ENCODE measurements at regions not wholly inside any gene's neighbourhood (a gene's known extent, or its start where the extent isn't known, plus 50 kb on each side); places are given as distances from the start of the nearest gene placed in this dataset.

- Histone ChIP-seq H2AFZ (no peak overlapping the region), H3K27ac (no peak overlapping the region), H3K27me3 (no peaks in the 10 kb centered on the region), H3K79me2 (no peaks in the 10 kb centered on the region), H3K36me3 (replicated peaks; ENCODE audit: insufficient read depth, low read depth) (no peaks in the 10 kb centered on the region), H3K4me2 (no peak overlapping the region), H3K9me3 (ENCODE audit: low read depth) (no peaks in the 10 kb centered on the region), H3K4me3 (no peak overlapping the region), H3K9me2 (replicated peaks; ENCODE audit: insufficient read depth) (no peaks in the 10 kb centered on the region), H4K20me1 (ENCODE audit: insufficient read depth, poor library complexity, severe bottlenecking) (no peaks in the 10 kb centered on the region), H3K4me1 (ENCODE audit: insufficient read depth) (peaks cover 14% of the 10 kb centered on the region)
- WGBS (ENCODE audit: low lambda C conversion rate, missing lambda C conversion rate) = 91% methylated on average over 9 of the region's 9 CpGs
- no peak for DNase-seq (ENCODE audit: low spot score)
- no peak for TF ChIP-seq CTCF (IDR thresholded peaks at IDR 0.05; ENCODE audit: poor library complexity)
- no peak for TF ChIP-seq EZH2phosphoT487 (IDR thresholded peaks at IDR 0.05; ENCODE audit: low read depth, severe bottlenecking, unreplicated experiment)
- TF ChIP-seq EZH2 (IDR thresholded peaks at IDR 0.05; ENCODE audit: borderline replicate concordance) = no peak
These were observed 100.1 kb upstream of the TPM1 start for GRCh38 chr15:62942428-62942827.

GRCh38 chr15:62945063-62945462 is 97.5 kb upstream of the TPM1 start:
- Histone ChIP-seq H3K27ac (no peak overlapping the region), H3K27me3 (no peaks in the 10 kb centered on the region), H3K9me2 (replicated peaks; ENCODE audit: insufficient read depth) (no peaks in the 10 kb centered on the region), H2AFZ (no peak overlapping the region), H3K4me1 (ENCODE audit: insufficient read depth) (peaks cover 14% of the 10 kb centered on the region), H3K9me3 (ENCODE audit: low read depth) (no peaks in the 10 kb centered on the region), H3K4me3 (no peak overlapping the region), H4K20me1 (ENCODE audit: insufficient read depth, poor library complexity, severe bottlenecking) (no peaks in the 10 kb centered on the region), H3K4me2 (no peak overlapping the region), H3K79me2 (no peaks in the 10 kb centered on the region), H3K36me3 (replicated peaks; ENCODE audit: insufficient read depth, low read depth) (no peaks in the 10 kb centered on the region)
- TF ChIP-seq EZH2phosphoT487 (IDR thresholded peaks at IDR 0.05; ENCODE audit: low read depth, severe bottlenecking, unreplicated experiment) (no peak), EZH2 (IDR thresholded peaks at IDR 0.05; ENCODE audit: borderline replicate concordance) (no peak), CTCF (IDR thresholded peaks at IDR 0.05; ENCODE audit: poor library complexity) (no peak)
- DNase-seq (ENCODE audit: low spot score) = no peak
- 95% methylated on average over 2 of the region's 2 CpGs for WGBS (ENCODE audit: low lambda C conversion rate, missing lambda C conversion rate)

- DNase-seq (ENCODE audit: low spot score) = no peak
- no peaks in the 10 kb centered on the region for H3K36me3 ChIP-seq (replicated peaks; ENCODE audit: insufficient read depth, low read depth)
- H2AFZ ChIP-seq = no peak overlapping the region
- H3K4me2 ChIP-seq = no peak overlapping the region
- H3K4me3 ChIP-seq = no peak overlapping the region
- TF ChIP-seq CTCF (IDR thresholded peaks at IDR 0.05; ENCODE audit: poor library complexity) = no peak
- TF ChIP-seq EZH2phosphoT487 (IDR thresholded peaks at IDR 0.05; ENCODE audit: low read depth, severe bottlenecking, unreplicated experiment) = no peak
- TF ChIP-seq EZH2 (IDR thresholded peaks at IDR 0.05; ENCODE audit: borderline replicate concordance) = no peak
- no peaks in the 10 kb centered on the region for H3K9me2 ChIP-seq (replicated peaks; ENCODE audit: insufficient read depth)
- H4K20me1 ChIP-seq (ENCODE audit: insufficient read depth, poor library complexity, severe bottlenecking) = no peaks in the 10 kb centered on the region
- H3K79me2 ChIP-seq = no peaks in the 10 kb centered on the region
- 76% methylated on average over 4 of the region's 4 CpGs for WGBS (ENCODE audit: low lambda C conversion rate, missing lambda C conversion rate)
- H3K27ac ChIP-seq = peak overlapping the region; percentile 43
- no peaks in the 10 kb centered on the region for H3K27me3 ChIP-seq
- no peaks in the 10 kb centered on the region for H3K9me3 ChIP-seq (ENCODE audit: low read depth)
- peaks cover 8% of the 10 kb centered on the region for H3K4me1 ChIP-seq (ENCODE audit: insufficient read depth)
These were observed 96.8 kb upstream of the TPM1 start for GRCh38 chr15:62945760-62946159.

DNA sequence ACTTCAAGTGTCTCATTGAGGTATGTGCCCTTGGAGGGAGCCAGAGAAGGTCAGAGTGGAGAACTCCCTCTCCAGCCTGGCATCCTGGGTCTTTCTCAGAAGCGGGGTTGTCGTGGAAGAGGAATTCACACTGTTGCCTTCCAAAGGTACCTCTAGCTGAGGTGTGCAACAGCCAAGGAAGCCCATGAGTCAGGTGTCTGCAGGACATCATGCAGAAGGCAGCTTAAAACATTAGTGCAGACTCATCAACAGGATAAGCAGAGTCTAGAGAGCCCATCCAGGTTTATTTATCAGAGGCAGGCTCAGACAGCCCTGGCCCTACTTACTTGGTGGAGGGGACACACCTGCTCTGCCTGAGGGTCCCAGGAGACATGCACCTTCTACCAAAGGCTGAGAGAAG is 95.6 kb upstream of the TPM1 start:
- Histone ChIP-seq H3K9me3 (ENCODE audit: low read depth) (no peaks in the 10 kb centered on the region), H3K4me3 (no peak overlapping the region), H3K9me2 (replicated peaks; ENCODE audit: insufficient read depth) (no peaks in the 10 kb centered on the region), H3K27ac (no peak overlapping the region), H3K4me1 (ENCODE audit: insufficient read depth) (no peaks in the 10 kb centered on the region), H3K4me2 (no peak overlapping the region), H3K27me3 (no peaks in the 10 kb centered on the region), H2AFZ (no peak overlapping the region), H3K36me3 (replicated peaks; ENCODE audit: insufficient read depth, low read depth) (no peaks in the 10 kb centered on the region), H3K79me2 (no peaks in the 10 kb centered on the region), H4K20me1 (ENCODE audit: insufficient read depth, poor library complexity, severe bottlenecking) (no peaks in the 10 kb centered on the region)
- DNase-seq (ENCODE audit: low spot score) = no peak
- TF ChIP-seq EZH2 (IDR thresholded peaks at IDR 0.05; ENCODE audit: borderline replicate concordance) = no peak
- TF ChIP-seq EZH2phosphoT487 (IDR thresholded peaks at IDR 0.05; ENCODE audit: low read depth, severe bottlenecking, unreplicated experiment) = no peak
- TF ChIP-seq CTCF (IDR thresholded peaks at IDR 0.05; ENCODE audit: poor library complexity) = no peak
- WGBS (ENCODE audit: low lambda C conversion rate, missing lambda C conversion rate) = 84% methylated on average over 2 of the region's 2 CpGs
